GM23338 (cell line): ENCODE measurements at regions not wholly inside any gene's neighbourhood (a gene's known extent, or its start where the extent isn't known, plus 50 kb on each side); places are given as distances from the start of the nearest gene placed in this dataset.

ENCODE experiments used
- ATAC-seq: fragments of 200-7000 bp; cut with Tn5 transposase; 3 replicates; pipeline ENCODE4 v1.9.1; 2020
- DNase-seq: peaks from one replicate; pipeline ENCODE4 v3.0.0-alpha.2; 2015; ENCODE audit warnings: low spot score
- H2AFZ ChIP-seq: fragments of 200-600 bp; sonication (generic); 2 replicates; pipeline ENCODE4 v1.8.0; 2016; ENCODE audit warnings: antibody characterized with exemption, mild to moderate bottlenecking, moderate library complexity
- H3F3A ChIP-seq: fragments of 200-600 bp; sonication (generic); replicated peaks from 2 replicates; pipeline ENCODE4 v1.8.0; 2017; ENCODE audit warnings: antibody characterized with exemption, mixed run types, low read depth
- H3K27ac ChIP-seq: fragments of 200-600 bp; sonication (generic); 2 replicates; pipeline ENCODE4 v1.6.1; 2016; ENCODE audit warnings: low read depth
- H3K27me3 ChIP-seq: fragments of 200-600 bp; sonication (generic); 2 replicates; pipeline ENCODE4 v1.8.0; 2016; ENCODE audit warnings: mild to moderate bottlenecking, mixed run types, moderate library complexity; ENCODE audit not compliant: insufficient read depth
- H3K36me3 ChIP-seq: fragments of 200-600 bp; sonication (generic); 2 replicates; pipeline ENCODE4 v1.8.0; 2016; ENCODE audit warnings: mild to moderate bottlenecking; ENCODE audit not compliant: insufficient read depth
- H3K4me1 ChIP-seq: fragments of 200-600 bp; sonication (generic); 2 replicates; pipeline ENCODE4 v1.8.0; 2016; ENCODE audit warnings: mild to moderate bottlenecking, moderate library complexity; ENCODE audit not compliant: insufficient read depth
- H3K4me2 ChIP-seq: fragments of 200-600 bp; sonication (generic); 2 replicates; pipeline ENCODE4 v1.7.1; 2017; ENCODE audit warnings: mixed run types
- H3K4me3 ChIP-seq: fragments of 200-600 bp; sonication (generic); 2 replicates; pipeline ENCODE4 v1.6.1; 2016; ENCODE audit warnings: mixed run types
- H3K79me2 ChIP-seq: fragments of 200-600 bp; sonication (generic); replicated peaks from 2 replicates; pipeline ENCODE4 v1.8.0; 2017; ENCODE audit warnings: mild to moderate bottlenecking; ENCODE audit not compliant: insufficient read depth
- H3K9me2 ChIP-seq: fragments of 200-600 bp; sonication (generic); 2 replicates; pipeline ENCODE4 v1.8.0; 2017; ENCODE audit not compliant: insufficient read depth
- H4K20me1 ChIP-seq: fragments of 200-600 bp; sonication (generic); replicated peaks from 2 replicates; pipeline ENCODE4 v1.8.0; 2017; ENCODE audit warnings: mild to moderate bottlenecking; ENCODE audit not compliant: insufficient read depth
- H3K27ac Mint-ChIP-seq: 2 replicates; pipeline ENCODE4 v1.8.0; 2020; ENCODE audit warnings: inconsistent platforms, mild to moderate bottlenecking, moderate library complexity, mixed read lengths
- H3K27me3 Mint-ChIP-seq: 3 replicates; pipeline ENCODE4 v1.8.0; 2022; ENCODE audit warnings: low read depth, mild to moderate bottlenecking, moderate library complexity, mixed read lengths, inconsistent platforms; ENCODE audit not compliant: insufficient read depth, poor library complexity
- H3K36me3 Mint-ChIP-seq: 3 replicates; pipeline ENCODE4 v1.8.0; 2021; ENCODE audit warnings: low read depth, mild to moderate bottlenecking, inconsistent platforms, moderate library complexity, mixed read lengths
- H3K4me1 Mint-ChIP-seq: 3 replicates; pipeline ENCODE4 v1.8.0; 2020; ENCODE audit warnings: mild to moderate bottlenecking, inconsistent platforms, mixed read lengths
- H3K4me3 Mint-ChIP-seq: 3 replicates; pipeline ENCODE4 v1.8.0; 2021; ENCODE audit warnings: moderate library complexity, mild to moderate bottlenecking, inconsistent platforms, mixed read lengths
- H3K9me3 Mint-ChIP-seq: 3 replicates; pipeline ENCODE4 v1.8.0; 2020; ENCODE audit warnings: moderate library complexity, mild to moderate bottlenecking, inconsistent platforms, mixed read lengths
- CTCF ChIP-seq, 2 experiments: fragments of 200-600 bp in 1 of 2; sonication (generic) in 1 of 2; conservative IDR thresholded peaks; 2 replicates each; pipeline versions ENCODE4 v1.5.1 to v1.6.1; 2016 to 2017; ENCODE audit warnings: antibody characterized with exemption in 2 of 2, low read depth in 2 of 2, mild to moderate bottlenecking in 2 of 2, moderate library complexity in 1 of 2
- ETS1 ChIP-seq: IDR thresholded peaks from 2 replicates; pipeline ENCODE4 v1.6.1; 2016; ENCODE audit warnings: antibody characterized with exemption
- EZH2phosphoT487 ChIP-seq: fragments of 200-600 bp; sonication (generic); IDR thresholded peaks from one replicate; pipeline ENCODE4 v1.8.1; 2018; ENCODE audit warnings: antibody characterized with exemption; ENCODE audit not compliant: unreplicated experiment
- JUNB ChIP-seq: IDR thresholded peaks from one replicate; pipeline ENCODE4 v1.6.1; 2016; ENCODE audit warnings: antibody characterized with exemption; ENCODE audit not compliant: unreplicated experiment
- NANOG ChIP-seq: IDR thresholded peaks from 2 replicates; pipeline ENCODE4 v1.6.1; 2016; ENCODE audit warnings: antibody characterized with exemption, borderline replicate concordance
- POLR2AphosphoS5 ChIP-seq: IDR thresholded peaks from 2 replicates; pipeline ENCODE4 v1.6.1; 2016; ENCODE audit warnings: antibody characterized with exemption, low read depth
- REST ChIP-seq: IDR thresholded peaks from one replicate; pipeline ENCODE4 v1.6.1; 2018; ENCODE audit warnings: antibody characterized with exemption; ENCODE audit not compliant: unreplicated experiment
- STAT1 ChIP-seq: IDR thresholded peaks from one replicate; pipeline ENCODE4 v1.6.1; 2016; ENCODE audit warnings: antibody characterized with exemption; ENCODE audit not compliant: unreplicated experiment
- ZNF114 ChIP-seq: fragments of 250-450 bp; sonication (Bioruptor Pico); IDR thresholded peaks from 2 replicates; pipeline ENCODE4 v1.5.0; 2020; ENCODE audit warnings: mild to moderate bottlenecking, moderate library complexity
- ZNF331 ChIP-seq: fragments of 250-450 bp; sonication (Bioruptor Pico); IDR thresholded peaks from 2 replicates; pipeline ENCODE4 v1.5.0; 2020; ENCODE audit warnings: low read depth, mild to moderate bottlenecking, moderate library complexity
- ZNF462 ChIP-seq: fragments of 250-450 bp; sonication (Bioruptor Pico); IDR thresholded peaks from 2 replicates; pipeline ENCODE4 v1.5.0; 2020; ENCODE audit warnings: mild to moderate bottlenecking, moderate library complexity

GRCh38 chr14:58749066-58749669 lies 111.4 kb downstream of the DACT1 start:
- no peak overlapping the region for H3K27ac ChIP-seq
- H2AFZ ChIP-seq: no peak overlapping the region; the same call in 1 of the 2 replicates
- H3K4me1 Mint-ChIP-seq: peaks cover 10% of the 10 kb centered on the region; the same call in 2 of the 3 replicates
- H4K20me1 ChIP-seq: no peaks in the 10 kb centered on the region
- DNase-seq (no peak), ATAC-seq (no peak)
- no peaks in the 10 kb centered on the region for H3K79me2 ChIP-seq
- no peaks in the 10 kb centered on the region for H3K9me3 Mint-ChIP-seq
- no peaks in the 10 kb centered on the region for H3K27me3 Mint-ChIP-seq
- H3K36me3 Mint-ChIP-seq: no peaks in the 10 kb centered on the region
- TF ChIP-seq NANOG (no peak), ZNF462 (CRISPR knock-in tag) (no peak), REST (no peak), STAT1 (no peak), CTCF (conservative IDR thresholded peaks at IDR 0.05; ENCODE audit: low read depth in 2 of 2) (no peak), JUNB (no peak), POLR2AphosphoS5 (no peak), ETS1 (no peak), EZH2phosphoT487 (no peak), ZNF331 (no peak), ZNF114 (no peak)
- no peaks in the 10 kb centered on the region for H3K4me1 ChIP-seq
- H3K27ac Mint-ChIP-seq: no peak overlapping the region
- no peaks in the 10 kb centered on the region for H3F3A ChIP-seq
- H3K4me3 ChIP-seq: no peak overlapping the region
- H3K36me3 ChIP-seq: no peaks in the 10 kb centered on the region
- no peak overlapping the region for H3K4me3 Mint-ChIP-seq
- no peaks in the 10 kb centered on the region for H3K27me3 ChIP-seq
- no peak overlapping the region for H3K4me2 ChIP-seq
- H3K9me2 ChIP-seq: 0 out of 2 replicates have a peak, but pooled peaks cover 3% of the 10 kb centered on the region
